ENCODE measurements at regions not wholly inside any gene's neighbourhood (a gene's known extent, or its start where the extent isn't known, plus 50 kb on each side); places are given as distances from the start of the nearest gene placed in this dataset.

GRCh38 chr4:147370881-147371280 lies 110.0 kb upstream of the EDNRA start (continued):
- TF ChIP-seq CREB5 (CRISPR knock-in tag; IDR thresholded peaks at IDR 0.05; ENCODE audit: low read depth) (no peak), ZC3H10 (CRISPR knock-in tag; IDR thresholded peaks at IDR 0.05) (no peak)

GRCh38 chr4:147371661-147372060 lies 109.2 kb upstream of the EDNRA start:
- TF ChIP-seq SNAI2 (CRISPR knock-in tag; IDR thresholded peaks at IDR 0.05) (no peak), PATZ1 (CRISPR knock-in tag; IDR thresholded peaks at IDR 0.05; ENCODE audit: borderline replicate concordance) (no peak), CREB5 (CRISPR knock-in tag; IDR thresholded peaks at IDR 0.05; ENCODE audit: low read depth) (no peak), TSHZ2 (CRISPR knock-in tag; IDR thresholded peaks at IDR 0.05) (no peak), CSDC2 (CRISPR knock-in tag; IDR thresholded peaks at IDR 0.05) (no peak), ZNF8 (CRISPR knock-in tag; IDR thresholded peaks at IDR 0.05) (no peak), BACH2 (CRISPR knock-in tag; IDR thresholded peaks at IDR 0.05; ENCODE audit: borderline replicate concordance) (no peak), ZC3H10 (CRISPR knock-in tag; IDR thresholded peaks at IDR 0.05) (no peak), ARNTL (CRISPR knock-in tag; IDR thresholded peaks at IDR 0.05; ENCODE audit: borderline replicate concordance, low read depth) (no peak), CSRNP3 (CRISPR knock-in tag; IDR thresholded peaks at IDR 0.05) (no peak), TOX (CRISPR knock-in tag; IDR thresholded peaks at IDR 0.05; ENCODE audit: borderline replicate concordance) (no peak), OSR1 (CRISPR knock-in tag; IDR thresholded peaks at IDR 0.05) (no peak), POU6F1 (CRISPR knock-in tag; IDR thresholded peaks at IDR 0.05; ENCODE audit: borderline replicate concordance, low read depth) (no peak), RARB (CRISPR knock-in tag; IDR thresholded peaks at IDR 0.05) (no peak), PPARA (CRISPR knock-in tag; IDR thresholded peaks at IDR 0.05; ENCODE audit: borderline replicate concordance) (no peak), ZNF565 (CRISPR knock-in tag; conservative IDR thresholded peaks at IDR 0.05; ENCODE audit: low read depth) (no peak), ZFP3 (CRISPR knock-in tag; IDR thresholded peaks at IDR 0.05) (no peak), ESRRG (CRISPR knock-in tag; IDR thresholded peaks at IDR 0.05) (no peak), ISL1 (CRISPR knock-in tag; IDR thresholded peaks at IDR 0.05) (no peak)
- no peak for ATAC-seq

- ATAC-seq, result no peak
- TF ChIP-seq OSR1 (CRISPR knock-in tag; IDR thresholded peaks at IDR 0.05) (no peak), ESRRG (CRISPR knock-in tag; IDR thresholded peaks at IDR 0.05) (no peak), ARNTL (CRISPR knock-in tag; IDR thresholded peaks at IDR 0.05; ENCODE audit: borderline replicate concordance, low read depth) (no peak), ZNF8 (CRISPR knock-in tag; IDR thresholded peaks at IDR 0.05) (no peak), ZFP3 (CRISPR knock-in tag; IDR thresholded peaks at IDR 0.05) (no peak), ZNF565 (CRISPR knock-in tag; conservative IDR thresholded peaks at IDR 0.05; ENCODE audit: low read depth) (no peak), TOX (CRISPR knock-in tag; IDR thresholded peaks at IDR 0.05; ENCODE audit: borderline replicate concordance) (no peak), TCF4 (CRISPR knock-in tag; IDR thresholded peaks at IDR 0.05; ENCODE audit: borderline replicate concordance) (no peak), CSRNP3 (CRISPR knock-in tag; IDR thresholded peaks at IDR 0.05) (no peak), TSHZ2 (CRISPR knock-in tag; IDR thresholded peaks at IDR 0.05) (no peak), BACH2 (CRISPR knock-in tag; IDR thresholded peaks at IDR 0.05; ENCODE audit: borderline replicate concordance) (no peak), ZNF70 (CRISPR knock-in tag; IDR thresholded peaks at IDR 0.05) (no peak)
These were observed 102.1 kb upstream of the EDNRA start for GRCh38 chr4:147378780-147379179.
